ENCODE measurements at regions not wholly inside any gene's neighbourhood (a gene's known extent, or its start where the extent isn't known, plus 50 kb on each side); places are given as distances from the start of the nearest gene placed in this dataset.

- Histone ChIP-seq H3K4ac (ENCODE audit: low read length) (no peak overlapping the region), H4K91ac (ENCODE audit: low read depth, low read length, poor library complexity) (no peak overlapping the region), H2BK15ac (ENCODE audit: low read length) (no peak overlapping the region), H3K23ac (ENCODE audit: low read depth, low read length, poor library complexity) (no peak overlapping the region), H2BK5ac (ENCODE audit: low read length) (no peak overlapping the region), H2BK12ac (ENCODE audit: low read length) (no peak overlapping the region), H2AK5ac (ENCODE audit: low read depth, low read length) (no peak overlapping the region), H2BK120ac (ENCODE audit: low read depth, low read length) (no peak overlapping the region), H2AFZ (ENCODE audit: low read length) (no peak overlapping the region), H3K27ac (replicated peaks; ENCODE audit: low read length) (no peak overlapping the region), H3K4me1 (ENCODE audit: control insufficient read depth in 2 of 2, insufficient read depth in 1 of 2, low read depth in 1 of 2, low read length in 2 of 2) (peaks cover 0 to 6% of the 10 kb centered on the region in 2 donors), H3K27me3 (ENCODE audit: control insufficient read depth in 3 of 3, insufficient read depth in 3 of 3, low read depth in 1 of 3, low read length in 3 of 3) (no peaks in the 10 kb centered on the region), H3K9ac (ENCODE audit: low read depth, low read length, poor library complexity) (no peak overlapping the region), H3K79me1 (ENCODE audit: low read depth, low read length) (no peaks in the 10 kb centered on the region), H3K36me3 (replicated peaks in 1 of 2; ENCODE audit: control insufficient read depth in 2 of 2, insufficient read depth in 2 of 2, low read length in 2 of 2) (no peaks in the 10 kb centered on the region), H3K14ac (ENCODE audit: low read length) (no peak overlapping the region), H4K8ac (ENCODE audit: low read depth, low read length) (no peak overlapping the region), H3K4me3 (ENCODE audit: low read length in 2 of 2) (peak overlapping the region in 1 of 2 donors; percentile 29), H3K4me2 (ENCODE audit: insufficient read depth, low read length, poor library complexity, severe bottlenecking) (no peak overlapping the region), H3K9me3 (replicated peaks in 1 of 2; ENCODE audit: control insufficient read depth in 2 of 2, insufficient read depth in 1 of 2, low read depth in 1 of 2, low read length in 2 of 2) (peaks cover 0 to 2% of the 10 kb centered on the region in 2 donors), H3K18ac (ENCODE audit: low read length) (no peak overlapping the region)
- WGBS, 2 donors (ENCODE audit: extremely low coverage in 2 of 2, insufficient read length in 2 of 2, insufficient replicate concordance in 1 of 2) = no CpG with 5 or more reads among the region's 7 CpGs
- no peak for DNase-seq (ENCODE audit: low spot score)
Observed at GRCh38 chr20:50410343-50410742, 99.8 kb upstream of the PTPN1 start.

- H2BK15ac ChIP-seq (ENCODE audit: low read length) = no peak overlapping the region
- H3K23ac ChIP-seq (ENCODE audit: low read depth, low read length, poor library complexity) = no peak overlapping the region
- H4K8ac ChIP-seq (ENCODE audit: low read depth, low read length) = no peak overlapping the region
- no peak overlapping the region for H3K4ac ChIP-seq (ENCODE audit: low read length)
- H2BK5ac ChIP-seq (ENCODE audit: low read length) = no peak overlapping the region
- no peak for DNase-seq (ENCODE audit: low spot score)
- peaks cover 0 to 10% of the 10 kb centered on the region in 2 donors for H3K4me1 ChIP-seq (ENCODE audit: control insufficient read depth in 2 of 2, insufficient read depth in 1 of 2, low read depth in 1 of 2, low read length in 2 of 2)
- no peak overlapping the region for H3K4me3 ChIP-seq (ENCODE audit: low read length in 2 of 2)
- H3K9ac ChIP-seq (ENCODE audit: low read depth, low read length, poor library complexity) = no peak overlapping the region
- no peaks in the 10 kb centered on the region for H3K36me3 ChIP-seq (replicated peaks in 1 of 2; ENCODE audit: control insufficient read depth in 2 of 2, insufficient read depth in 2 of 2, low read length in 2 of 2)
- no peaks in the 10 kb centered on the region for H3K79me1 ChIP-seq (ENCODE audit: low read depth, low read length)
- H2AK5ac ChIP-seq (ENCODE audit: low read depth, low read length) = no peak overlapping the region
- peaks cover 0 to 6% (median 0%) of the 10 kb centered on the region in 3 experiments for H3K27me3 ChIP-seq (ENCODE audit: control insufficient read depth in 3 of 3, insufficient read depth in 3 of 3, low read depth in 1 of 3, low read length in 3 of 3)
- H2AFZ ChIP-seq (ENCODE audit: low read length) = no peak overlapping the region
- H3K4me2 ChIP-seq (ENCODE audit: insufficient read depth, low read length, poor library complexity, severe bottlenecking) = no peak overlapping the region
- no peak overlapping the region for H3K27ac ChIP-seq (replicated peaks; ENCODE audit: low read length)
- no peak overlapping the region for H3K14ac ChIP-seq (ENCODE audit: low read length)
- no peak overlapping the region for H2BK120ac ChIP-seq (ENCODE audit: low read depth, low read length)
- H3K9me3 ChIP-seq (replicated peaks in 1 of 2; ENCODE audit: control insufficient read depth in 2 of 2, insufficient read depth in 1 of 2, low read depth in 1 of 2, low read length in 2 of 2) = peaks cover 0 to 2% of the 10 kb centered on the region in 2 donors
- no peak overlapping the region for H3K18ac ChIP-seq (ENCODE audit: low read length)
- no CpG with 5 or more reads among the region's 6 CpGs for whole genome bisulfite sequencing, 2 donors (ENCODE audit: extremely low coverage in 2 of 2, insufficient read length in 2 of 2, insufficient replicate concordance in 1 of 2)
- no peak overlapping the region for H2BK12ac ChIP-seq (ENCODE audit: low read length)
- H4K91ac ChIP-seq (ENCODE audit: low read depth, low read length, poor library complexity) = no peak overlapping the region
Observed at GRCh38 chr20:50412069-50412468, 98.1 kb upstream of the PTPN1 start.

GRCh38 chr20:50412499-50412898 is 97.7 kb upstream of the PTPN1 start:
- no peak overlapping the region for H3K4me2 ChIP-seq (ENCODE audit: insufficient read depth, low read length, poor library complexity, severe bottlenecking)
- no peak overlapping the region for H4K8ac ChIP-seq (ENCODE audit: low read depth, low read length)
- WGBS, 2 donors (ENCODE audit: extremely low coverage in 2 of 2, insufficient read length in 2 of 2, insufficient replicate concordance in 1 of 2) = no CpG with 5 or more reads among the region's 7 CpGs
- H3K9me3 ChIP-seq (replicated peaks in 1 of 2; ENCODE audit: control insufficient read depth in 2 of 2, insufficient read depth in 1 of 2, low read depth in 1 of 2, low read length in 2 of 2) = peaks cover 0 to 2% of the 10 kb centered on the region in 2 donors
- H2BK15ac ChIP-seq (ENCODE audit: low read length) = no peak overlapping the region
- H3K79me1 ChIP-seq (ENCODE audit: low read depth, low read length) = no peaks in the 10 kb centered on the region
- no peak overlapping the region for H3K27ac ChIP-seq (replicated peaks; ENCODE audit: low read length)
- no peak overlapping the region for H4K91ac ChIP-seq (ENCODE audit: low read depth, low read length, poor library complexity)
- no peak overlapping the region for H2AK5ac ChIP-seq (ENCODE audit: low read depth, low read length)
- H2AFZ ChIP-seq (ENCODE audit: low read length) = no peak overlapping the region
- H3K4ac ChIP-seq (ENCODE audit: low read length) = no peak overlapping the region
- H2BK12ac ChIP-seq (ENCODE audit: low read length) = no peak overlapping the region
- H3K23ac ChIP-seq (ENCODE audit: low read depth, low read length, poor library complexity) = no peak overlapping the region
- no peak overlapping the region for H2BK5ac ChIP-seq (ENCODE audit: low read length)
- no peak overlapping the region for H2BK120ac ChIP-seq (ENCODE audit: low read depth, low read length)
- H3K18ac ChIP-seq (ENCODE audit: low read length) = no peak overlapping the region
- peaks cover 0 to 6% (median 0%) of the 10 kb centered on the region in 3 experiments for H3K27me3 ChIP-seq (ENCODE audit: control insufficient read depth in 3 of 3, insufficient read depth in 3 of 3, low read depth in 1 of 3, low read length in 3 of 3)
- no peak for DNase-seq (ENCODE audit: low spot score)
- no peak overlapping the region for H3K14ac ChIP-seq (ENCODE audit: low read length)
- no peaks in the 10 kb centered on the region for H3K36me3 ChIP-seq (replicated peaks in 1 of 2; ENCODE audit: control insufficient read depth in 2 of 2, insufficient read depth in 2 of 2, low read length in 2 of 2)
- H3K4me1 ChIP-seq (ENCODE audit: control insufficient read depth in 2 of 2, insufficient read depth in 1 of 2, low read depth in 1 of 2, low read length in 2 of 2) = peaks cover 0 to 10% of the 10 kb centered on the region in 2 donors
- no peak overlapping the region for H3K4me3 ChIP-seq (ENCODE audit: low read length in 2 of 2)
- no peak overlapping the region for H3K9ac ChIP-seq (ENCODE audit: low read depth, low read length, poor library complexity)

- Histone ChIP-seq H2AK5ac (ENCODE audit: low read depth, low read length) (no peak overlapping the region), H3K14ac (ENCODE audit: low read length) (no peak overlapping the region), H3K9me3 (replicated peaks in 1 of 2; ENCODE audit: control insufficient read depth in 2 of 2, insufficient read depth in 1 of 2, low read depth in 1 of 2, low read length in 2 of 2) (peaks cover 0 to 2% of the 10 kb centered on the region in 2 donors), H4K8ac (ENCODE audit: low read depth, low read length) (no peak overlapping the region), H3K23ac (ENCODE audit: low read depth, low read length, poor library complexity) (no peak overlapping the region), H3K4me1 (ENCODE audit: control insufficient read depth in 2 of 2, insufficient read depth in 1 of 2, low read depth in 1 of 2, low read length in 2 of 2) (peaks cover 0 to 10% of the 10 kb centered on the region in 2 donors), H3K4me3 (ENCODE audit: low read length in 2 of 2) (no peak overlapping the region), H2BK5ac (ENCODE audit: low read length) (no peak overlapping the region), H4K91ac (ENCODE audit: low read depth, low read length, poor library complexity) (no peak overlapping the region), H3K27me3 (ENCODE audit: control insufficient read depth in 3 of 3, insufficient read depth in 3 of 3, low read depth in 1 of 3, low read length in 3 of 3) (peaks cover 0 to 6% (median 0%) of the 10 kb centered on the region in 3 experiments), H2AFZ (ENCODE audit: low read length) (no peak overlapping the region), H3K4me2 (ENCODE audit: insufficient read depth, low read length, poor library complexity, severe bottlenecking) (no peak overlapping the region), H3K9ac (ENCODE audit: low read depth, low read length, poor library complexity) (no peak overlapping the region), H3K4ac (ENCODE audit: low read length) (no peak overlapping the region), H3K36me3 (replicated peaks in 1 of 2; ENCODE audit: control insufficient read depth in 2 of 2, insufficient read depth in 2 of 2, low read length in 2 of 2) (no peaks in the 10 kb centered on the region), H2BK12ac (ENCODE audit: low read length) (no peak overlapping the region), H2BK15ac (ENCODE audit: low read length) (no peak overlapping the region), H3K79me1 (ENCODE audit: low read depth, low read length) (no peaks in the 10 kb centered on the region), H3K18ac (ENCODE audit: low read length) (no peak overlapping the region), H3K27ac (replicated peaks; ENCODE audit: low read length) (no peak overlapping the region), H2BK120ac (ENCODE audit: low read depth, low read length) (no peak overlapping the region)
- WGBS, 2 donors (ENCODE audit: extremely low coverage in 2 of 2, insufficient read length in 2 of 2, insufficient replicate concordance in 1 of 2) = no CpG with 5 or more reads among the region's 6 CpGs
- no peak for DNase-seq (ENCODE audit: low spot score)
Observed at GRCh38 chr20:50413088-50413500, 97.1 kb upstream of the PTPN1 start.

Measured in neuronal stem cell (in vitro differentiated cells).